AG04450 (cell line): ENCODE measurements at regions not wholly inside any gene's neighbourhood (a gene's known extent, or its start where the extent isn't known, plus 50 kb on each side); places are given as distances from the start of the nearest gene placed in this dataset.

Experiments
- CTCF ChIA-PET: fragments of 300-600, 350-600 bp; formaldehyde crosslinking; extraction: SDS; loops from one replicate; lab custom pipeline; 2022; ENCODE audit warnings: antibody characterized with exemption, inconsistent platforms; lab: Charles Lee
- POLR2A ChIA-PET: fragments of 350-600 bp; formaldehyde crosslinking; extraction: SDS; loops from one replicate; lab custom pipeline; 2021; ENCODE audit warnings: antibody characterized with exemption, inconsistent platforms; lab: Yijun Ruan, JAX
- DNase-seq: peaks from one replicate; pipeline ENCODE4 v3.0.0-alpha.2; 2011; ENCODE audit warnings: low read depth, low spot score
- H3K27ac ChIP-seq: one replicate; pipeline ENCODE4 v1.5.1; 2012; ENCODE audit warnings: low read depth, low read length, control low read depth
- H3K27me3 ChIP-seq: one replicate; pipeline ENCODE4 v1.6.0; 2012; ENCODE audit warnings: low read length; ENCODE audit not compliant: control insufficient read depth, insufficient read depth
- H3K4me3 ChIP-seq: 2 replicates; pipeline ENCODE4 v1.5.1; 2011; ENCODE audit warnings: mild to moderate bottlenecking, low read depth, low read length, control low read depth
- H3K9me3 ChIP-seq: 2 replicates; pipeline ENCODE4 v1.5.1; 2012; ENCODE audit warnings: low read length; ENCODE audit not compliant: control insufficient read depth, insufficient read depth
- CTCF ChIP-seq: IDR thresholded peaks from 2 replicates; pipeline ENCODE4 v1.5.1; 2011; ENCODE audit warnings: low read depth, low read length, control low read depth, inconsistent platforms

- H3K4me3 ChIP-seq: no peak overlapping the region
- ChIA-PET CTCF (no interaction called here), POLR2A (no interaction called here)
- no peak for DNase-seq
- no peak overlapping the region for H3K27ac ChIP-seq
- H3K27me3 ChIP-seq: no peaks in the 10 kb centered on the region
- peaks cover 3% of the 10 kb centered on the region; the same call in 1 of the 2 replicates for H3K9me3 ChIP-seq
- TF ChIP-seq CTCF: no peak
Measured at GRCh38 chr18:44062345-44062744, 618.3 kb upstream of the SETBP1 start.

GRCh38 chr18:44065206-44065605 is 615.5 kb upstream of the SETBP1 start:
- no peak overlapping the region for H3K4me3 ChIP-seq
- ChIA-PET POLR2A (no interaction called here), CTCF (no interaction called here)
- no peak overlapping the region for H3K27ac ChIP-seq
- H3K27me3 ChIP-seq: no peaks in the 10 kb centered on the region
- peaks cover 3% of the 10 kb centered on the region; the same call in 1 of the 2 replicates for H3K9me3 ChIP-seq
- TF ChIP-seq CTCF: no peak
- no peak for DNase-seq

- H3K9me3 ChIP-seq: no peaks in the 10 kb centered on the region; the same call in 1 of the 2 replicates
- DNase-seq: no peak
- ChIA-PET POLR2A (no interaction called here), CTCF (no interaction called here)
- H3K4me3 ChIP-seq: no peak overlapping the region
- H3K27ac ChIP-seq: no peak overlapping the region
- TF ChIP-seq CTCF: no peak
- no peaks in the 10 kb centered on the region for H3K27me3 ChIP-seq
Measured at GRCh38 chr18:44066541-44066940, 614.1 kb upstream of the SETBP1 start.

- Histone ChIP-seq H3K27me3 (no peaks in the 10 kb centered on the region), H3K9me3 (no peaks in the 10 kb centered on the region), H3K4me3 (no peak overlapping the region), H3K27ac (no peak overlapping the region)
- ChIA-PET POLR2A (no interaction called here), CTCF (no interaction called here)
- TF ChIP-seq CTCF: no peak
- DNase-seq: no peak
Measured at GRCh38 chr18:44067186-44067585, 613.5 kb upstream of the SETBP1 start.

- no peak for DNase-seq
- no peaks in the 10 kb centered on the region for H3K27me3 ChIP-seq
- H3K27ac ChIP-seq: no peak overlapping the region
- no peaks in the 10 kb centered on the region for H3K9me3 ChIP-seq
- POLR2A ChIA-PET: no interaction called here
- CTCF ChIA-PET: no interaction called here
- no peak for TF ChIP-seq CTCF
- no peak overlapping the region for H3K4me3 ChIP-seq
Measured at GRCh38 chr18:44075038-44075437, 605.6 kb upstream of the SETBP1 start.
